ENCODE measurements at regions not wholly inside any gene's neighbourhood (a gene's known extent, or its start where the extent isn't known, plus 50 kb on each side); places are given as distances from the start of the nearest gene placed in this dataset.

GRCh38 chr12:107351713-107352112 is 258.4 kb upstream of the CRY1 start:
- no peak for DNase-seq

DNA sequence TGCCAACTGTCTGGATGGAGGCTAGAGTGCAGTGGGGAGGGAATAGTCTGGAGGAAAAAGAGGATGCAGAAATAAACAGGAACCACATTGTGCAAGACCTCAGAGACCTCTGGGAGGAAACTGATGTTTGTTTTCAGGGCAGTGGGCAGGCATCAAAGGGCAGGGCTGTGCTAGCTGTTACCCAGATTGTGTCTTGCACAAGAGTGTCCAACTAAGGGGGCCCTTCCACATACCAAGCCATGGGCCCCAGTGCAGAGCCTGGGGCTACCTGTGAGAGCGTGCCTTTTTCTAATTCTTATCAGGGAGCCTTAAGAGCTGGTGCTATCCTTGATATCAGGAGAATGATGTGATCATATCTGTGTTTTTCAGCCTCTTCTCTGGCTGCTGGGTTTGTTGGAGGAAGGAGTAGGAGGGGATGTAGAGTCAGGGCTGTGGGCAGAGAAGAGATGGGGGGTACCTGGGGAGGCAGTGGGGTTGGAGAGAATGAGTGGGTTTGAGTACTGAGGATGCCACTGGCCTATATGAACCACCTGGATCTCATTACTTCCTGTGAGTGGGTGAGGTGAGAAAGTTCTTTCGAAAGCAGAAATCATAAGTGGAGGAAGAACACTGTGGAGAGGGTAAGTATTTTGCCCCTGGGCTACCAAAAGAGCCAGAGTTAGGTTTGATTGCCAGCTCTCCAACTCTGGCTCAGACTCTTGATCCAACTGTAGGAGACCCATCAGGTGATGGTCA is 259.2 kb upstream of the CRY1 start:
- DNase-seq: peak; percentile 20 to 42

- no peak for DNase-seq
These were observed 260.0 kb upstream of the CRY1 start for GRCh38 chr12:107353312-107353711.

- no peak for DNase-seq
These were observed 261.7 kb upstream of the CRY1 start for GRCh38 chr12:107355004-107355565.

DNA sequence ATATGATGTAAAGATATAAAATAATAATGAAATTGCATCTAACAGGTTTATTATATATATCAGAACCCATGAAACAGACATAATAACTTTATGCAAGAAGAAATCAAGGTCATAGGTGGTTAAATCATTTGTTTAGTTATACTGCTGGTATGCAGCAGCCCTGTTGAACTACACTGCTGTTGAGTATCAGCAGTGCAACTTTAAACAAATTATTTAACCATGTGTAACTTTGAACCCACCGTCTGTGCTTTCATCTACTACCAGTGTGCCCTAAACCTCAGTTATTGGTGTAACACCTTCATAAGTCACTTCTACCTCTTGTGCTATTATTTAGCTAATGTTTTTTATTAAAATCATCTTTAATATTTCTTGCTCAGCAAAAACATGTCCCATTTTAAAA is 262.3 kb upstream of the CRY1 start:
- no peak for DNase-seq

DNA sequence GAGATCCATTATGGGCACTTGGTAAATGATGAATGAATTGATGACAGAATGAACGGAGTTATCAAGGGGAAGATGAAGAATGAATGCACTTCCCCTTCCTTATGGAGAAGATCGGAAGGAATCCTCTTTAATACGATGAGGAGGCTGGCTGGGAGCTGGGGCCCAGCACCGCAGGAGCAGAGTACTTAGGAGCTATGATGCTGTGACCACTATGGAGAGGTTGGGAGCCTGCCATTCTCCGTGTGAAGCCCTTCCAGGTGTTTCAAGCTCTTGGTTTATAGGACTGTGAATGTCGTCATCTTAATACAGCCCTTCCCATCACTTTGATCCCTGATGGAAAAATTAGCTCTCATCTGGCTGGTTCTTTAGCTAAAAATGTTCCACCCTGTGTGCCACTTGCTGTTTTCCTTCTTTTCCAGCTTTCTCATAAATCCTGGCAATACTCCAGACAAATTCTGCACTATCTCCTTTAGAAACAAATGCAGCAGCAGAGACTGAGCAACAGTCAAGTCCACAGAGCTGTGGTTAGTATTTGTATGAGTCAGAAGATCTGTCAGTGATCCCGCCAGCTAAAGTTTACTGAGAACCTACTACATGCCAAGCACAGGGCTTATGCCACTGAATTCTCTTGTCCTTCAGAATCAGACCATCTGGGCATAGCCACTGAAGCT is 263.1 kb upstream of the CRY1 start:
- DNase-seq: no peak

DNA sequence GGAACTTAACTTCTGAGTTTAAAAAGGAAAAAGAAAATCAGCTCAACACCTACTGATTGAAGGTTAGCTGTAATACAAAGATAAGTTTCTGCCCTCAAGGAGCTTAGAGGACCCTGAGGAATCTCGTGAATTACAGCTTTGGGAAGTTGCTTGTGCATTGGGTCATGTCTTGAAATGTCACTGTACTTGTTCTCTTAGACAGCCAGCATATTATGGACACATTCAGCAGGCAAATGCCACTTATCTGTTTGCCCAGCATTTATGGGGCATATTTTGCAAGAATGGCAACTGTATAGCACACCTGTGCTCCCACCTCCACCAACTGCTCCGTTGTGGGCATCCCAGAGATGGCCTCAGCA is 263.6 kb upstream of the CRY1 start:
- DNase-seq: no peak

DNA sequence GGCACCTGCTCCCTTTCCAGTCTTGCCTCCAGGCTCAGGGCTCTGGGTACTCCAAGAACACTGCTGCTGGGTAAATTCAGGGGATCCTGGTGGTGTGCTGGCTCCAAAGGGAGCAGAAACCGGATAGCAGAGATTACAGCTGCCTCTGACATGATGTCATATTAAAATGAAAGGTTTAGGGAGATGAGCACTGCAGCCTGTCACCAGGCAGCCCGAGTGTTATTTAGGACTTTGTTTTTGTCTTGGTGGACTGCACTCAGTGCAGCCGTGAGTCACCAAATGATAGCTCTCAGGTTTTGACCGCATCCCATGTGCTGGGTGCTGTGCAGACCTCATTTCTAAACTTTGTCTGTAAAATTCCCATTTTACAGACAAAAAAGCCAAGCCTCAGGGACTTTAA is 266.0 kb upstream of the CRY1 start:
- DNase-seq: no peak

- no peak for DNase-seq
These were observed 266.7 kb upstream of the CRY1 start for GRCh38 chr12:107360033-107360432.

DNA sequence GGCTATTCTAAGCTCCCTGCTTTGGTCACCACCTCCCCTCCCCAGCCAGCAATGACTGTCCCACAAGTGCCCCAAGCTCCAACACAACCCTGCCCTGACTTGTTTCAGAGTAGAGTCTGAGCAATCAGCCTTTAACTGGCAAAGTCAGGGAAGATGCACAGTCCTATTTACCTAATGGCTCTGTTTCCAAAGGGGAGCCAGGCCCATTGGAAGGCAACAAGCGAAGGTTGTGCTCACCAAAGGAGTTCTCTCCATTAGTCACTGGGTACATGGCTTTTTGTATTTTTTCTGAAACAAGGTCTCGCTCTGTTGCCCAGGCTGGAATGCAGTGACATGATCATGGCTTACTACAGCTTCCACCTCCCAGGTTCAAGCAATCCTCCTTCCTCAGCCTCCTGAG is 267.1 kb upstream of the CRY1 start:
- no peak for DNase-seq

GRCh38 chr12:107361970-107362369 is 268.6 kb upstream of the CRY1 start:
- no peak for DNase-seq

GRCh38 chr12:107362960-107363359 is 269.6 kb upstream of the CRY1 start:
- no peak for DNase-seq

- DNase-seq: no peak
These were observed 271.6 kb upstream of the CRY1 start for GRCh38 chr12:107364875-107365518.

GRCh38 chr12:107365703-107366102 is 272.4 kb upstream of the CRY1 start:
- DNase-seq: no peak

DNA sequence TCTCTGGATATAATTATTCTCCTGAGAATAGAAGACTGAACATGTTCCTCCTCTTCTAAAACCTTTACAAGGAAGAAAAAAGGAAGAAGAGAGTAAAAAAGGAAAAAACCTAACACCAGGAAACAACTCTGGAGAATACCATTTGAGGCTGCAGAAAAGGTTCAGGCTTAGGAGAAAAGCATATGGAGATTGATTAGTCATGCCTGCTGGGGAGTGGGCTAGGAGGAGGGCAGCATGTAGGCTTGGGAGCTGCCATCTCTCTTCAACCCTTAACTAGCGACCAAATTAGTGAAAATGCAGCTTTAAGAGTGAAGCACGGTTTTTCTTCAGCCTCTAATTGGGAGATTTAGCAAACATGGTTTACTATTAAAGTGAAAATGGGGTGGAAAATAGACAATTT is 273.0 kb upstream of the CRY1 start:
- no peak for DNase-seq

DNA sequence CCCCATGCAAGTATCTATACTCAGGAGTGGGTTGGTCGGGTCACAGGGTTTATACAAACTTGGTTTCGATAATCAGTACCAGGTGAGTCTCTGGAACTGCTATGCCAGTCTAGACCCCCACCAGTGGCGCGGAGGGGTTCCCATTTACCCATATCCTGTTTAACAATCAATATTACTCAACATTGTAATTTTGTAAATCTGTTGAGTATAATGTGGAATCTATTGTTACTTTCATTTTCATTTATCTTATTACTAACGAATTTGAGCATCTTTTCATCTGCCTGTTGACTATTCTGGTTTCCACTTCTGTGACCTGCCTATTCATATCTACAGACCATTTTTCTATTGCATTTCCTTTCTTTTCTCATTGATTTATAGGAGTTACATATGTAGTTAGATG is 275.2 kb upstream of the CRY1 start:
- no peak for DNase-seq

- DNase-seq: no peak
These were observed 275.7 kb upstream of the CRY1 start for GRCh38 chr12:107369006-107369405.

GRCh38 chr12:107369679-107370078 is 276.3 kb upstream of the CRY1 start:
- DNase-seq: no peak

GRCh38 chr12:107372229-107372658 is 278.9 kb upstream of the CRY1 start:
- DNase-seq: peak; percentile 79 to 80

- no peak for DNase-seq
These were observed 280.0 kb upstream of the CRY1 start for GRCh38 chr12:107373238-107373809.

GRCh38 chr12:107374161-107374840 is 281.0 kb upstream of the CRY1 start:
- DNase-seq: peak in 1 of 2 experiments; percentile 2

DNA sequence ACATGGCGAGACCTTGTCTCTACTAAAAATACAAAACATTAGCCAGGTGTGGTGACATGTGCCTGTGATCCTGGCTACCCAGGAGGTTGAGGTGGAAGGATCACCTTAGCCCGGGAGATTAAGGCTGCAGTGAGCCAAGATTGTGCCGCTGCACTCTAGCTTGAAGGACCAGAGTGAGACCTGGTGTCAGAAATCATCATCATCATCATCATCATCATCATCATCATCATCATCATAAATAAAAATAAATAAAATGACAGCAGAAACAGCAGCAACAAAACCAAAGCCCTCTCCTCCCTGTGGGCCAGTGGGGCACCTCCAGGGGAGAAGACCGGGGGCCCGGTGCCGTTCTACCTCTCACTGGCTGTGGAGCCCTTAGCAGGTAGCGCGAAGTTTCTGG is 281.9 kb upstream of the CRY1 start:
- DNase-seq: no peak
